GM19455 (cell line): ENCODE measurements at regions not wholly inside any gene's neighbourhood (a gene's known extent, or its start where the extent isn't known, plus 50 kb on each side); places are given as distances from the start of the nearest gene placed in this dataset.

ENCODE experiments used
- ATAC-seq: cut with Tn5 transposase; IDR thresholded peaks from one replicate; pipeline ENCODE4 v1.9.1; 2021; ENCODE audit not compliant: unreplicated experiment

GRCh38 chr4:96519291-96519690 is 679.4 kb downstream of the PDHA2 start:
- no peak for ATAC-seq

DNA sequence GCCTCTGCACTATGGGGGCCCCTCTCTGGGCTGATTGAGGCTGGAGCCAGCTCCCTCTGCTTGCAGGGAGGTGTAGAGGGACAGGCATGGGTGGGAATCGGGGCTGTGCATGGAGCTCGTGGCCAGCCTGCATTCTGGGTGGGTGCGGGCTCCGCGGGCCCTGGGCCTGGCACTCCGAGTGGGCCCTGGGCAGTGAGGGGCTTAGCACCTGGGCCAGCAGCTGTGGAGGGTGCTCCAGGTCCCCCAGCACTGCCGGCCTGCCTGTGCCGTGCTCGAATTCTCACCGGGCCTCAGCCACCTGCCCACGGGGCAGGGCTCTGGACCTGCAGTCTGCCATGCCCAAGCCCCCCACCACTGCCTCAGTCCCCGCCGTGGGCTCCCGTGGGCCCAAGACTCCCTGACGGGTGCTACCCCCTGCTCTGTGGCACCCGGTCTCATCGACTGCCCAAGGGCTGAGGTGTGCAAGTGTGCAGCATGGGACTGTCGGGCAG is 681.2 kb downstream of the PDHA2 start:
- no peak for ATAC-seq

GRCh38 chr4:96523611-96524010 is 683.7 kb downstream of the PDHA2 start:
- no peak for ATAC-seq

DNA sequence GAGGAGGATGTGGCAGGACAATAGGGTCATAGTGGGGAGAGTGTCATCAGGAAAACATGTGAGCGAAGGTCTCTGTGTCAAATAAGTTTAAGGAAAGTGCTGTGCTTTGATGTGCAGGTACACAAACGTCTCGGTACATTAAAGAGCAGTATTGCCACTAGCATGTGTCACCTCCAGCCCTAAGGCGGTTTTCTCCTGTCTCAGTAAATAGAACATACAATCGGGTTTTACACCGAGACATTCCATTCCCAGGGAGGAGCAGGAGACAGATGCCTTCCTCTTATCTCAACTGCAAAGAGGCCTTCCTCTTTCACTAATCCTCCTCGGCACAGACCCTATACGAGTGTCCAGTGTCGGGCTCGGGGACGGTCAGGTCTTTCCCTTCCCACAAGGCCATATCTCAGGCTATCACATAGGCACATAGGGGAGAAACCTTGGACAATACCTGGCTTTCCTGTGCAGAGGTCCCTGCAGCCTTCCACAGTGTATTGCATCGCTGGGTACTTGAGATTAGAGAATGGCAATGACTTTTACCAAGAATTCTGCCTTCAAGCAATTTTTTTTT is 684.5 kb downstream of the PDHA2 start:
- no peak for ATAC-seq

GRCh38 chr4:96525898-96526297 is 686.0 kb downstream of the PDHA2 start:
- no peak for ATAC-seq

DNA sequence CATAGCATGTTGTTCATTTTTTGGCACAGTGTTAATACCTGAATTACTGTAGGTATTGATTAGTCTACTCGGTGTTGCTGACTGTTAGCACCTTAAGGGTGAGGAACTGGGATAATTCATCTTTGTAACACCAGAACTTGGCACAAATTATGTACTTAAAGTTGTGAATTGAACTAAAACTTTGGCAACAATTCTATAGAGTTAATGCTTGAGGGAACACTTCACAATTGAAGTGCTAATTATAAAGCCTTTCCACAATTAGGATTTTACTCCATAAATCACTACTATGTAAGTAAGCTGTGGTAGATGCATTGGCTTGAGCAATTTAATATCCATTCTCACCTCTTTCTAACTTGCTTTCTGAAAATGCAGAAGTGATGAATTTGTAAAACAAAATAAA is 686.7 kb downstream of the PDHA2 start:
- ATAC-seq = no peak

DNA sequence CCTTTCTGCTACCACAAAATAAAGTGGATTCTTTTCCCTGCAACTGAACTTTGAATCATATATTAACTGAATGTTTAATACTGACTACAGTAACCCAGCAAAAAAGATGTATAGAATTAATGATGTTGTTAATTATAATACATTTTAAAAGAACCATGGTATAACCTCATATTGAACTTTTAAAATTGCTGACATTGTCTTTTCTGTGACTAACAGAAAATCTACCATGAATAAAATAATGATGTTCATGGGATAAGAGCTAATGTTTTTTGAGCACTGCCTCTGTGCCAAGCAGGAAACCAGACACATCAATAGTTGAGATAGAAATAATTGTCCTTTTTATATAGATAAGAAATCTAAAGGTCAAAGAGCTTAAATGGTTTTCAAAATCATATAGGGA is 691.9 kb downstream of the PDHA2 start:
- no peak for ATAC-seq

- ATAC-seq = no peak
These were observed 703.5 kb downstream of the PDHA2 start for GRCh38 chr4:96543346-96543745.

DNA sequence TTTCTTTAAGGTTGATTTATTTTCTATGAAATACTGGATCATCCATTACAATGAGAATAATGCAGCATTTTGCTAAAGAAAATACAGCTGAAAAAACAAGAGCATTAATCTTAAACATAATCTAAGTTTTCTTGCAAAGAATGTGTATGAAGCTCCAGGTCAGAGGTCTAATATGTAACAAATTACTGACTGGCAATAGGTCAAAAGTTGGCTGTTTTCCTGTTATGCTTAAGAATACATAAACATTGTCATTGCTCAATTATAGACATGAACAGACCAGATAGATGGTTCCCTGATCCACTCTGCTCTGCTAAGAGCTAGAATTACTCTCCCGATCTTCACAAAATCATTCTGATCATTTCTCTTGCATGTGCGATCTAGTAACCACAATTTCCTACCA is 718.6 kb downstream of the PDHA2 start:
- no peak for ATAC-seq

GRCh38 chr4:96566755-96567154 is 726.9 kb downstream of the PDHA2 start:
- ATAC-seq = no peak

DNA sequence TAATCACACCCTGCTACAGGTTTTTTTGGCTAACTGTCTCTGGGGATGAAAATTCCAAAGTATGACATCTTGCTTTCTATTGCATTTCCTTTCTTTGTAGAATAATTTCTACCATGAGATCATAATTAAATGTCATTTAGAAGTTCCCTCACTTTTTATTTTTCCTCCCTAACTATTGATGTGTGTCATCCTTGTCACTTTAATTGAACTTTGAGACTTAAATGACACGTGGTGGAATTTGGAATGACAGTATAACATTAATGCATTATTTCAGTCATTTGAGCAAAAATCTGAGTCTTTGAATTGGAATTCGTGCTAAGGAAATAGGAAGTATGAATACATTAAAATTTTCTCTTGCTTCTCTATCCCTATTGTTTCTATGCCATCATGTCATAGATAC is 745.4 kb downstream of the PDHA2 start:
- no peak for ATAC-seq

DNA sequence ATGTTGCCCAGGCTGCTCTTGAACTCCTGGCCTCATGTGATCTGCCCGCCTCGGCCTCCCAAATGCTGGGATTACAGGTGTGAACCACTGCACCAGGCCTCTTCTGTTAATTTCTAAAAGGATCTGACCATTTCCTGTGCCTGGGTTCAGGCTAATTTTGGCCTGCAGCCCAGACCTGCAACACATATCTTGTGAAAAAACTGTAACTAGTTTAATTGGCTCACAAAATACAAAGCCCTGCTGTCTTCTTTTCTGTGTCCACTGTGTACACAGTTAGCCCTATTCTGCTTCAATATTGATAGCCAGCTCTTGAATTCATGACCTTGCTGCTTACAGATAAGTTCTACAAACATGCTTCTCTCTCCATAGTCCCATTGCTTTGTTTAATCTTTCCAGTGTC is 753.5 kb downstream of the PDHA2 start:
- no peak for ATAC-seq

GRCh38 chr4:96598465-96598864 is 758.6 kb downstream of the PDHA2 start:
- no peak for ATAC-seq

- no peak for ATAC-seq
These were observed 759.9 kb downstream of the PDHA2 start for GRCh38 chr4:96599752-96600151.

DNA sequence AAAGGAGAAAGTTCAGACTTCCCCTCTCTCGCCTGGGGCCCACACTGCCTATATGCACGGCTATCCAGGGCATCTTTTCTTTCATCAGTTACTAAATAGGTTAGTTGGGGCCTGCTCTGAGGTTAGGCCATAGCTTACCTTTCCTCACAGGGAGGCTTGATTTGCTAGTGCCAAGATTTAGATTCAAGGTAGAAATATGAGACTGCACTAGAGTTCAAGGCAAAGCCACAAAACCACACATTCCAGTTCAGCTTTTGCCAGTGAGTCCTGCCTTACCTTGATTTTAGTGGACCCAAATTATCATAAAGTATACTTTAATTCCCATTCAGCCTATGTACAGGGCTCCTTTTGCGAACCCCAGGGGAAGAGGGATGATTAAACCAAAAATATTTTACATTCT is 762.8 kb downstream of the PDHA2 start:
- ATAC-seq = no peak

GRCh38 chr4:96603641-96604040 is 763.7 kb downstream of the PDHA2 start:
- ATAC-seq = no peak

- ATAC-seq = no peak
These were observed 766.6 kb downstream of the PDHA2 start for GRCh38 chr4:96606451-96606850.

- ATAC-seq = no peak
These were observed 786.1 kb downstream of the PDHA2 start for GRCh38 chr4:96626023-96626422.

DNA sequence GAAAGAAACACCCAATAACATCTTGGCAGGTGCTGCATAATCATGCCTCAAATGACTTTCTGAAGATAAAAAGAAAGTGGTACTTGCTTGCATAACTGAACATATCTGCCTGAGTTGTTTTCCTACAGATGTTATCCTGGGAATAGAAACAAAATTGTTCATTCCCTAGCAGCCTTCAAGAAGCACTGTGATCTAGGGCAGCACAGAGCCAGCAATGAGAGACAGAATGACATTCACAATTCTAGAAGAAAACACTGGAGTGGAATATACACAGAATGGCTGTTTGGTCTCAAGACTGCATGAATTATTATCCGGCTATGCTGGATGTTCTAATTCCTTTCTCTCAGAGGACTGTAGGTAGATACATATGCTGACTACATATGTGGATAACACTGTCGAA is 790.9 kb downstream of the PDHA2 start:
- ATAC-seq = no peak

- no peak for ATAC-seq
These were observed 798.1 kb downstream of the PDHA2 start for GRCh38 chr4:96637971-96638412.

DNA sequence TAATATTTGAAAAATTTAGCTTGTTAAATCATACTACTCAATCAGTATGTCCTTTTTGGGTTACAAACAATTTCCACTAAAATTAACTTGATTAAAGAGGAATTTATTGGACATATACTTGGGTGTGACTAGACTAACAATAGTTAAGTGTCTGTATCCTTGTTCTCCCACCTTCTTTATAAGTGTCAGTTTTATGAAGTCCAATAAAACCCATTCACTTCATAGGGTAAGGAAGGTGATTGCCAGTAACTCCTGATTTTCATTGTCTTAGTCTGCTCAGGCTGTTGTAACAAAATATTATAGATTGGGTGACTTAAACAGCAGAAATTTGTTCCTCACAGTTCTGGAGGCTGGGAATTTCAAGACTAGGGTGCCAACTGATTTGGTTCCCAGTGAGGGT is 800.0 kb downstream of the PDHA2 start:
- no peak for ATAC-seq

DNA sequence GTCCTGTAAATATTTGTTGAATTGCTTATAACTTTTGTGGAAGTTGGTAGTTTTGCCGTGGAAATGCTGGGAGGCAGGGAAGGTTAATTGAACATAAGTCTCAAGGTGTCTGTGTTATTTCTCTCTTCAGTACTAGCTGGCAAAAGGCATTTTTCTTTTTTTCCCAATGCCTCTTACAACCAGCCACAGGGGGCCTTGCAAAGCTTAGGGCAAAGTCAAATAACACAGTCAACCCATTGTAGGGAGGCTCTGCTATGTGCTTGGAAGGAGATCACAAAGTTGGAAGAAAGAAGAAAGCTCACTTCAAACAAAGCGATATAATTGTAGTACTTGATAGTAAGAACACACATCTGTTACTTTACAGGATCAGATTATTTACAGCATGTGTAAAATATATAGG is 802.6 kb downstream of the PDHA2 start:
- no peak for ATAC-seq

GRCh38 chr4:96646146-96646545 is 806.3 kb downstream of the PDHA2 start:
- ATAC-seq = no peak
